ENCODE measurements at regions not wholly inside any gene's neighbourhood (a gene's known extent, or its start where the extent isn't known, plus 50 kb on each side); places are given as distances from the start of the nearest gene placed in this dataset.

DNA sequence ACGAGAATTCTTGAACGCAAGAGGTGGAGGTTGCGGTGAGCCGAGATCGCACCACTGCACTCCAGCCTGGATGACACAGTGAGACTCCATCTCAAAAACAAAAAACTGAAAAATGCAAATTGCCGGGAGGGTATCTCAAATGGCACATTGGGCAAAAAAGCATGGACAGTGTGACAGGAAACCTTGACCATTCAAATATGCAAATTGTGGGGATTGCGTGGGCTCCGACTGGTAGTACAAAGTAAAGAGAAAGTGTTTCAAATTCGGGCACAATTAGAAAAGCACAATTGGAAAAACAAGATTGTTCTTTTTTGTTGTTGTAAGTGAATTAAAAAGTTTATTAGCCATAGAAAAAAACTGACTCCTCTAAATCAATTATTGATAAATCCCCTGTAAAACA, 56.7 kb upstream of the NUP160 start (continued):
- TF ChIP-seq, protein P1, sequence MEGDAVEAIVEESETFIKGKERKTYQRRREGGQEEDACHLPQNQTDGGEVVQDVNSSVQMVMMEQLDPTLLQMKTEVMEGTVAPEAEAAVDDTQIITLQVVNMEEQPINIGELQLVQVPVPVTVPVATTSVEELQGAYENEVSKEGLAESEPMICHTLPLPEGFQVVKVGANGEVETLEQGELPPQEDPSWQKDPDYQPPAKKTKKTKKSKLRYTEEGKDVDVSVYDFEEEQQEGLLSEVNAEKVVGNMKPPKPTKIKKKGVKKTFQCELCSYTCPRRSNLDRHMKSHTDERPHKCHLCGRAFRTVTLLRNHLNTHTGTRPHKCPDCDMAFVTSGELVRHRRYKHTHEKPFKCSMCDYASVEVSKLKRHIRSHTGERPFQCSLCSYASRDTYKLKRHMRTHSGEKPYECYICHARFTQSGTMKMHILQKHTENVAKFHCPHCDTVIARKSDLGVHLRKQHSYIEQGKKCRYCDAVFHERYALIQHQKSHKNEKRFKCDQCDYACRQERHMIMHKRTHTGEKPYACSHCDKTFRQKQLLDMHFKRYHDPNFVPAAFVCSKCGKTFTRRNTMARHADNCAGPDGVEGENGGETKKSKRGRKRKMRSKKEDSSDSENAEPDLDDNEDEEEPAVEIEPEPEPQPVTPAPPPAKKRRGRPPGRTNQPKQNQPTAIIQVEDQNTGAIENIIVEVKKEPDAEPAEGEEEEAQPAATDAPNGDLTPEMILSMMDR (IDR thresholded peaks at IDR 0.05; ENCODE audit: control extremely low read depth in 1 of 3, insufficient read depth in 1 of 3, low read depth in 1 of 3, low read length in 3 of 3) = no peak
- TF ChIP-seq CBX5 (IDR thresholded peaks at IDR 0.05; ENCODE audit: low read depth, low read length) (no peak), SIRT6 (IDR thresholded peaks at IDR 0.05; ENCODE audit: low read length) (no peak), NANOG (IDR thresholded peaks at IDR 0.05; ENCODE audit: insufficient read depth, low read depth, low read length, poor library complexity, severe bottlenecking) (no peak), TEAD4 (IDR thresholded peaks at IDR 0.05; ENCODE audit: low read depth, low read length) (no peak), HDAC6 (IDR thresholded peaks at IDR 0.05; ENCODE audit: low read depth, low read length) (no peak), NRF1 (IDR thresholded peaks at IDR 0.05; ENCODE audit: low read depth, low read length) (no peak)

Measured in H1 (cell line).